ENCODE measurements at regions not wholly inside any gene's neighbourhood (a gene's known extent, or its start where the extent isn't known, plus 50 kb on each side); places are given as distances from the start of the nearest gene placed in this dataset.

DNA sequence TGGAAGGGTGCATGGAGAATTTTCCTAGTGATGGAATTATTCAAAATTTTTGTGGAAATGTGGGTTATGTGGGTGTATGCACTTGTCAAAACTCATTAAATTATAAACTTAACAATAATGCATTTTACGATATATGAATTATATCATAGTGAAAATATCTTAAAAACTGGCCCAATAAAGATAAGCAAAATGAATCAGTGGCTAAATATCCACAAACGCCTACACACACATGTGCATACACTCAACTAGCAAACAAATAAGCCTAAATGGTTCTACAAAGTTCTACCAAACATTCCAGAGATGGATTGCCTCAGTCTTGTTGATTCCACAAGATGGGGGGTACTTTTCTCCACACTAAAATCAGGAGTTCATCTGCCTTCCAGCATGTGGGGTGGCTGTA lies 349.5 kb downstream of the TSHZ3 start:
- no peaks in the 10 kb centered on the region for H4K20me1 ChIP-seq (replicated peaks; ENCODE audit: insufficient read depth)
- H2AFZ ChIP-seq, result no peak overlapping the region
- H3K4me3 ChIP-seq, result no peak overlapping the region
- no peak overlapping the region for H3K27ac ChIP-seq (ENCODE audit: low read depth)
- TF ChIP-seq, protein P1, sequence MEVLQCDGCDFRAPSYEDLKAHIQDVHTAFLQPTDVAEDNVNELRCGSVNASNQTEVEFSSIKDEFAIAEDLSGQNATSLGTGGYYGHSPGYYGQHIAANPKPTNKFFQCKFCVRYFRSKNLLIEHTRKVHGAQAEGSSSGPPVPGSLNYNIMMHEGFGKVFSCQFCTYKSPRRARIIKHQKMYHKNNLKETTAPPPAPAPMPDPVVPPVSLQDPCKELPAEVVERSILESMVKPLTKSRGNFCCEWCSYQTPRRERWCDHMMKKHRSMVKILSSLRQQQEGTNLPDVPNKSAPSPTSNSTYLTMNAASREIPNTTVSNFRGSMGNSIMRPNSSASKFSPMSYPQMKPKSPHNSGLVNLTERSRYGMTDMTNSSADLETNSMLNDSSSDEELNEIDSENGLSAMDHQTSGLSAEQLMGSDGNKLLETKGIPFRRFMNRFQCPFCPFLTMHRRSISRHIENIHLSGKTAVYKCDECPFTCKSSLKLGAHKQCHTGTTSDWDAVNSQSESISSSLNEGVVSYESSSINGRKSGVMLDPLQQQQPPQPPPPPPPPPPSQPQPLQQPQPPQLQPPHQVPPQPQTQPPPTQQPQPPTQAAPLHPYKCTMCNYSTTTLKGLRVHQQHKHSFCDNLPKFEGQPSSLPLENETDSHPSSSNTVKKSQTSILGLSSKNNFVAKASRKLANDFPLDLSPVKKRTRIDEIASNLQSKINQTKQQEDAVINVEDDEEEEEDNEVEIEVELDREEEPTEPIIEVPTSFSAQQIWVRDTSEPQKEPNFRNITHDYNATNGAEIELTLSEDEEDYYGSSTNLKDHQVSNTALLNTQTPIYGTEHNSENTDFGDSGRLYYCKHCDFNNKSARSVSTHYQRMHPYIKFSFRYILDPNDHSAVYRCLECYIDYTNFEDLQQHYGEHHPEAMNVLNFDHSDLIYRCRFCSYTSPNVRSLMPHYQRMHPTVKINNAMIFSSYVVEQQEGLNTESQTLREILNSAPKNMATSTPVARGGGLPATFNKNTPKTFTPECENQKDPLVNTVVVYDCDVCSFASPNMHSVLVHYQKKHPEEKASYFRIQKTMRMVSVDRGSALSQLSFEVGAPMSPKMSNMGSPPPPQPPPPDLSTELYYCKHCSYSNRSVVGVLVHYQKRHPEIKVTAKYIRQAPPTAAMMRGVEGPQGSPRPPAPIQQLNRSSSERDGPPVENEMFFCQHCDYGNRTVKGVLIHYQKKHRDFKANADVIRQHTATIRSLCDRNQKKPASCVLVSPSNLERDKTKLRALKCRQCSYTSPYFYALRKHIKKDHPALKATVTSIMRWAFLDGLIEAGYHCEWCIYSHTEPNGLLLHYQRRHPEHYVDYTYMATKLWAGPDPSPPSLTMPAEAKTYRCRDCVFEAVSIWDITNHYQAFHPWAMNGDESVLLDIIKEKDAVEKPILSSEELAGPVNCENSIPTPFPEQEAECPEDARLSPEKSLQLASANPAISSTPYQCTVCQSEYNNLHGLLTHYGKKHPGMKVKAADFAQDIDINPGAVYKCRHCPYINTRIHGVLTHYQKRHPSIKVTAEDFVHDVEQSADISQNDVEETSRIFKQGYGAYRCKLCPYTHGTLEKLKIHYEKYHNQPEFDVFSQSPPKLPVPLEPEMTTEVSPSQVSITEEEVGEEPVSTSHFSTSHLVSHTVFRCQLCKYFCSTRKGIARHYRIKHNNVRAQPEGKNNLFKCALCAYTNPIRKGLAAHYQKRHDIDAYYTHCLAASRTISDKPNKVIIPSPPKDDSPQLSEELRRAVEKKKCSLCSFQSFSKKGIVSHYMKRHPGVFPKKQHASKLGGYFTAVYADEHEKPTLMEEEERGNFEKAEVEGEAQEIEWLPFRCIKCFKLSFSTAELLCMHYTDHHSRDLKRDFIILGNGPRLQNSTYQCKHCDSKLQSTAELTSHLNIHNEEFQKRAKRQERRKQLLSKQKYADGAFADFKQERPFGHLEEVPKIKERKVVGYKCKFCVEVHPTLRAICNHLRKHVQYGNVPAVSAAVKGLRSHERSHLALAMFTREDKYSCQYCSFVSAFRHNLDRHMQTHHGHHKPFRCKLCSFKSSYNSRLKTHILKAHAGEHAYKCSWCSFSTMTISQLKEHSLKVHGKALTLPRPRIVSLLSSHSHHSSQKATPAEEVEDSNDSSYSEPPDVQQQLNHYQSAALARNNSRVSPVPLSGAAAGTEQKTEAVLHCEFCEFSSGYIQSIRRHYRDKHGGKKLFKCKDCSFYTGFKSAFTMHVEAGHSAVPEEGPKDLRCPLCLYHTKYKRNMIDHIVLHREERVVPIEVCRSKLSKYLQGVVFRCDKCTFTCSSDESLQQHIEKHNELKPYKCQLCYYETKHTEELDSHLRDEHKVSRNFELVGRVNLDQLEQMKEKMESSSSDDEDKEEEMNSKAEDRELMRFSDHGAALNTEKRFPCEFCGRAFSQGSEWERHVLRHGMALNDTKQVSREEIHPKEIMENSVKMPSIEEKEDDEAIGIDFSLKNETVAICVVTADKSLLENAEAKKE (CRISPR knock-in tag; IDR thresholded peaks at IDR 0.05), result no peak
- TF ChIP-seq ZNF331 (CRISPR knock-in tag; IDR thresholded peaks at IDR 0.05; ENCODE audit: low read depth) (no peak), EZH2phosphoT487 (IDR thresholded peaks at IDR 0.05; ENCODE audit: unreplicated experiment) (no peak), CREB1 (CRISPR knock-in tag; IDR thresholded peaks at IDR 0.05; ENCODE audit: low read depth) (no peak), NANOG (IDR thresholded peaks at IDR 0.05; ENCODE audit: borderline replicate concordance) (no peak), POLR2AphosphoS5 (IDR thresholded peaks at IDR 0.05; ENCODE audit: low read depth) (no peak), STAT1 (IDR thresholded peaks at IDR 0.05; ENCODE audit: unreplicated experiment) (no peak), ZNF114 (CRISPR knock-in tag; IDR thresholded peaks at IDR 0.05) (no peak), EZH2 (IDR thresholded peaks at IDR 0.05; ENCODE audit: low read depth, unreplicated experiment) (no peak), JUNB (IDR thresholded peaks at IDR 0.05; ENCODE audit: unreplicated experiment) (no peak)
- TF ChIP-seq, protein P2, sequence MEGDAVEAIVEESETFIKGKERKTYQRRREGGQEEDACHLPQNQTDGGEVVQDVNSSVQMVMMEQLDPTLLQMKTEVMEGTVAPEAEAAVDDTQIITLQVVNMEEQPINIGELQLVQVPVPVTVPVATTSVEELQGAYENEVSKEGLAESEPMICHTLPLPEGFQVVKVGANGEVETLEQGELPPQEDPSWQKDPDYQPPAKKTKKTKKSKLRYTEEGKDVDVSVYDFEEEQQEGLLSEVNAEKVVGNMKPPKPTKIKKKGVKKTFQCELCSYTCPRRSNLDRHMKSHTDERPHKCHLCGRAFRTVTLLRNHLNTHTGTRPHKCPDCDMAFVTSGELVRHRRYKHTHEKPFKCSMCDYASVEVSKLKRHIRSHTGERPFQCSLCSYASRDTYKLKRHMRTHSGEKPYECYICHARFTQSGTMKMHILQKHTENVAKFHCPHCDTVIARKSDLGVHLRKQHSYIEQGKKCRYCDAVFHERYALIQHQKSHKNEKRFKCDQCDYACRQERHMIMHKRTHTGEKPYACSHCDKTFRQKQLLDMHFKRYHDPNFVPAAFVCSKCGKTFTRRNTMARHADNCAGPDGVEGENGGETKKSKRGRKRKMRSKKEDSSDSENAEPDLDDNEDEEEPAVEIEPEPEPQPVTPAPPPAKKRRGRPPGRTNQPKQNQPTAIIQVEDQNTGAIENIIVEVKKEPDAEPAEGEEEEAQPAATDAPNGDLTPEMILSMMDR (conservative IDR thresholded peaks at IDR 0.05; ENCODE audit: low read depth in 2 of 2), result no peak
- TF ChIP-seq, protein P3, sequence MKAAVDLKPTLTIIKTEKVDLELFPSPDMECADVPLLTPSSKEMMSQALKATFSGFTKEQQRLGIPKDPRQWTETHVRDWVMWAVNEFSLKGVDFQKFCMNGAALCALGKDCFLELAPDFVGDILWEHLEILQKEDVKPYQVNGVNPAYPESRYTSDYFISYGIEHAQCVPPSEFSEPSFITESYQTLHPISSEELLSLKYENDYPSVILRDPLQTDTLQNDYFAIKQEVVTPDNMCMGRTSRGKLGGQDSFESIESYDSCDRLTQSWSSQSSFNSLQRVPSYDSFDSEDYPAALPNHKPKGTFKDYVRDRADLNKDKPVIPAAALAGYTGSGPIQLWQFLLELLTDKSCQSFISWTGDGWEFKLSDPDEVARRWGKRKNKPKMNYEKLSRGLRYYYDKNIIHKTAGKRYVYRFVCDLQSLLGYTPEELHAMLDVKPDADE (IDR thresholded peaks at IDR 0.05), result no peak
- TF ChIP-seq, protein P4, sequence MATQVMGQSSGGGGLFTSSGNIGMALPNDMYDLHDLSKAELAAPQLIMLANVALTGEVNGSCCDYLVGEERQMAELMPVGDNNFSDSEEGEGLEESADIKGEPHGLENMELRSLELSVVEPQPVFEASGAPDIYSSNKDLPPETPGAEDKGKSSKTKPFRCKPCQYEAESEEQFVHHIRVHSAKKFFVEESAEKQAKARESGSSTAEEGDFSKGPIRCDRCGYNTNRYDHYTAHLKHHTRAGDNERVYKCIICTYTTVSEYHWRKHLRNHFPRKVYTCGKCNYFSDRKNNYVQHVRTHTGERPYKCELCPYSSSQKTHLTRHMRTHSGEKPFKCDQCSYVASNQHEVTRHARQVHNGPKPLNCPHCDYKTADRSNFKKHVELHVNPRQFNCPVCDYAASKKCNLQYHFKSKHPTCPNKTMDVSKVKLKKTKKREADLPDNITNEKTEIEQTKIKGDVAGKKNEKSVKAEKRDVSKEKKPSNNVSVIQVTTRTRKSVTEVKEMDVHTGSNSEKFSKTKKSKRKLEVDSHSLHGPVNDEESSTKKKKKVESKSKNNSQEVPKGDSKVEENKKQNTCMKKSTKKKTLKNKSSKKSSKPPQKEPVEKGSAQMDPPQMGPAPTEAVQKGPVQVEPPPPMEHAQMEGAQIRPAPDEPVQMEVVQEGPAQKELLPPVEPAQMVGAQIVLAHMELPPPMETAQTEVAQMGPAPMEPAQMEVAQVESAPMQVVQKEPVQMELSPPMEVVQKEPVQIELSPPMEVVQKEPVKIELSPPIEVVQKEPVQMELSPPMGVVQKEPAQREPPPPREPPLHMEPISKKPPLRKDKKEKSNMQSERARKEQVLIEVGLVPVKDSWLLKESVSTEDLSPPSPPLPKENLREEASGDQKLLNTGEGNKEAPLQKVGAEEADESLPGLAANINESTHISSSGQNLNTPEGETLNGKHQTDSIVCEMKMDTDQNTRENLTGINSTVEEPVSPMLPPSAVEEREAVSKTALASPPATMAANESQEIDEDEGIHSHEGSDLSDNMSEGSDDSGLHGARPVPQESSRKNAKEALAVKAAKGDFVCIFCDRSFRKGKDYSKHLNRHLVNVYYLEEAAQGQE (IDR thresholded peaks at IDR 0.05; ENCODE audit: unreplicated experiment), result no peak
- ATAC-seq (no peak), DNase-seq (ENCODE audit: low spot score) (no peak)
- Mint-ChIP-seq H3K36me3 (ENCODE audit: low read depth) (no peaks in the 10 kb centered on the region), H3K27ac (no peak overlapping the region), H3K4me3 (no peak overlapping the region), H3K9me3 (no peaks in the 10 kb centered on the region), H3K4me1 (peaks cover 6% of the 10 kb centered on the region), H3K27me3 (ENCODE audit: insufficient read depth, low read depth, poor library complexity) (peaks cover 3% of the 10 kb centered on the region)
- H3K79me2 ChIP-seq (replicated peaks; ENCODE audit: insufficient read depth), result no peaks in the 10 kb centered on the region
- no peaks in the 10 kb centered on the region for H3K36me3 ChIP-seq (ENCODE audit: insufficient read depth)
- no peaks in the 10 kb centered on the region for H3K27me3 ChIP-seq (ENCODE audit: insufficient read depth)
- H3K4me2 ChIP-seq, result no peak overlapping the region
- H3K4me1 ChIP-seq (ENCODE audit: insufficient read depth), result no peaks in the 10 kb centered on the region
- no peaks in the 10 kb centered on the region for H3F3A ChIP-seq (replicated peaks; ENCODE audit: low read depth)
- 0 out of 2 replicates have a peak, but pooled peaks cover 4% of the 10 kb centered on the region for H3K9me2 ChIP-seq (ENCODE audit: insufficient read depth)
